Fibroblast of lung (primary cell): ENCODE measurements at regions not wholly inside any gene's neighbourhood (a gene's known extent, or its start where the extent isn't known, plus 50 kb on each side); places are given as distances from the start of the nearest gene placed in this dataset.

Experiments
- DNase-seq, 2 donors: peaks; one replicate each; pipeline versions ENCODE4 v3.0.0 to v3.0.0-alpha.2; 2010; ENCODE audit warnings: low read depth in 2 of 2
- H2AFZ ChIP-seq: 2 replicates; pipeline ENCODE4 v1.5.1; 2012; ENCODE audit warnings: low read length, control low read depth, inconsistent platforms
- H3K27ac ChIP-seq: 2 replicates; pipeline ENCODE4 v1.5.1; 2011; ENCODE audit warnings: low read length, control low read depth; ENCODE audit not compliant: insufficient read depth
- H3K27me3 ChIP-seq: 2 replicates; pipeline ENCODE4 v1.5.1; 2011; ENCODE audit warnings: mild to moderate bottlenecking, low read length; ENCODE audit not compliant: control insufficient read depth, insufficient read depth
- H3K36me3 ChIP-seq: 2 replicates; pipeline ENCODE4 v1.5.1; 2011; ENCODE audit warnings: low read length; ENCODE audit not compliant: control insufficient read depth, insufficient read depth
- H3K4me1 ChIP-seq: 2 replicates; pipeline ENCODE4 v1.5.1; 2011; ENCODE audit warnings: low read length; ENCODE audit not compliant: control insufficient read depth, insufficient read depth; ENCODE audit errors: extremely low read depth
- H3K4me2 ChIP-seq: 2 replicates; pipeline ENCODE4 v1.5.1; 2011; ENCODE audit warnings: low read length, control low read depth; ENCODE audit not compliant: insufficient read depth; ENCODE audit errors: extremely low read depth
- H3K4me3 ChIP-seq, 4 experiments: fragments of 200-600 bp in 1 of 4; sonication (generic) in 1 of 4; replicated peaks in 1 of 4; 2 replicates each; pipeline ENCODE4 v1.5.1; 2011 to 2016; ENCODE audit warnings: low read length in 4 of 4, low read depth in 3 of 4, mild to moderate bottlenecking in 3 of 4, control low read depth in 2 of 4, inconsistent platforms in 1 of 4, mixed read lengths in 1 of 4; ENCODE audit not compliant: insufficient read depth in 1 of 4; ENCODE audit errors: control extremely low read depth in 1 of 4
- H3K79me2 ChIP-seq: 2 replicates; pipeline ENCODE4 v1.5.1; 2012; ENCODE audit warnings: mild to moderate bottlenecking, low read length, inconsistent platforms; ENCODE audit not compliant: control insufficient read depth, insufficient read depth
- H3K9ac ChIP-seq: 2 replicates; pipeline ENCODE4 v1.5.1; 2011; ENCODE audit warnings: mild to moderate bottlenecking, low read length, control low read depth; ENCODE audit not compliant: insufficient read depth
- H3K9me3 ChIP-seq: 2 replicates; pipeline ENCODE4 v1.5.1; 2012; ENCODE audit warnings: low read depth, low read length; ENCODE audit not compliant: control insufficient read depth, insufficient read depth
- H4K20me1 ChIP-seq: 2 replicates; pipeline ENCODE4 v1.5.1; 2011; ENCODE audit warnings: low read length; ENCODE audit not compliant: control insufficient read depth, insufficient read depth; ENCODE audit errors: extremely low read depth
- CTCF ChIP-seq, 2 donors: IDR thresholded peaks in 1 of 2; conservative IDR thresholded peaks in 1 of 2; 1 replicate in 1 of 2; 2 replicates in 1 of 2; pipeline ENCODE4 v1.5.1; 2011 to 2012; ENCODE audit warnings: low read length in 2 of 2, control low read depth in 1 of 2, inconsistent platforms in 1 of 2, low read depth in 1 of 2, mild to moderate bottlenecking in 1 of 2
- EZH2 ChIP-seq: IDR thresholded peaks from 2 replicates; pipeline ENCODE4 v1.5.1; 2012; ENCODE audit warnings: low read length, control low read depth, mild to moderate bottlenecking; ENCODE audit errors: missing control alignments

- H3K27ac ChIP-seq, result peak overlapping the region; percentile 67
- no peaks in the 10 kb centered on the region for H3K36me3 ChIP-seq
- TF ChIP-seq CTCF (conservative IDR thresholded peaks at IDR 0.05 in 1 of 2, IDR thresholded peaks at IDR 0.05 in 1 of 2; ENCODE audit: low read depth in 1 of 2, low read length in 2 of 2), result no peak
- no peak for TF ChIP-seq EZH2
- no peak overlapping the region for H3K9ac ChIP-seq
- peaks cover 22% of the 10 kb centered on the region for H3K4me1 ChIP-seq
- H3K4me3 ChIP-seq, result no peak overlapping the region
- H3K79me2 ChIP-seq, result no peaks in the 10 kb centered on the region
- no peaks in the 10 kb centered on the region for H3K27me3 ChIP-seq
- no peaks in the 10 kb centered on the region for H4K20me1 ChIP-seq
- H2AFZ ChIP-seq, result no peak overlapping the region
- H3K4me2 ChIP-seq, result peak overlapping the region; percentile 54
- no peaks in the 10 kb centered on the region for H3K9me3 ChIP-seq
- no peak for DNase-seq
Observed at GRCh38 chr2:74740395-74740740, 86.3 kb downstream of the SEMA4F start.

- no peaks in the 10 kb centered on the region for H3K79me2 ChIP-seq
- no peaks in the 10 kb centered on the region for H3K27me3 ChIP-seq
- no peaks in the 10 kb centered on the region for H3K9me3 ChIP-seq
- peak overlapping the region; percentile 67 for H3K27ac ChIP-seq
- no peaks in the 10 kb centered on the region for H3K36me3 ChIP-seq
- DNase-seq, result peak; percentile 91 to 95
- H4K20me1 ChIP-seq, result no peaks in the 10 kb centered on the region
- peak overlapping the region; percentile 54 for H3K4me2 ChIP-seq
- H3K9ac ChIP-seq, result no peak overlapping the region
- H3K4me1 ChIP-seq, result peaks cover 22% of the 10 kb centered on the region
- H2AFZ ChIP-seq, result no peak overlapping the region
- H3K4me3 ChIP-seq, result no peak overlapping the region
- TF ChIP-seq CTCF (conservative IDR thresholded peaks at IDR 0.05 in 1 of 2, IDR thresholded peaks at IDR 0.05 in 1 of 2; ENCODE audit: low read depth in 1 of 2, low read length in 2 of 2) (no peak), EZH2 (no peak)
Observed at GRCh38 chr2:74740741-74741431, 86.8 kb downstream of the SEMA4F start.

- H4K20me1 ChIP-seq, result no peaks in the 10 kb centered on the region
- no peaks in the 10 kb centered on the region for H3K79me2 ChIP-seq
- peaks cover 22% of the 10 kb centered on the region for H3K4me1 ChIP-seq
- no peak for TF ChIP-seq EZH2
- no peak for TF ChIP-seq CTCF (conservative IDR thresholded peaks at IDR 0.05 in 1 of 2, IDR thresholded peaks at IDR 0.05 in 1 of 2; ENCODE audit: low read depth in 1 of 2, low read length in 2 of 2)
- no peak overlapping the region for H3K4me3 ChIP-seq
- no peaks in the 10 kb centered on the region for H3K27me3 ChIP-seq
- no peak overlapping the region for H2AFZ ChIP-seq
- peak overlapping the region; percentile 67 for H3K27ac ChIP-seq
- no peak for DNase-seq
- H3K9me3 ChIP-seq, result no peaks in the 10 kb centered on the region
- no peak overlapping the region for H3K9ac ChIP-seq
- no peaks in the 10 kb centered on the region for H3K36me3 ChIP-seq
- no peak overlapping the region for H3K4me2 ChIP-seq
Observed at GRCh38 chr2:74741629-74742028, 87.6 kb downstream of the SEMA4F start.
